ENCODE measurements at regions not wholly inside any gene's neighbourhood (a gene's known extent, or its start where the extent isn't known, plus 50 kb on each side); places are given as distances from the start of the nearest gene placed in this dataset.

DNA sequence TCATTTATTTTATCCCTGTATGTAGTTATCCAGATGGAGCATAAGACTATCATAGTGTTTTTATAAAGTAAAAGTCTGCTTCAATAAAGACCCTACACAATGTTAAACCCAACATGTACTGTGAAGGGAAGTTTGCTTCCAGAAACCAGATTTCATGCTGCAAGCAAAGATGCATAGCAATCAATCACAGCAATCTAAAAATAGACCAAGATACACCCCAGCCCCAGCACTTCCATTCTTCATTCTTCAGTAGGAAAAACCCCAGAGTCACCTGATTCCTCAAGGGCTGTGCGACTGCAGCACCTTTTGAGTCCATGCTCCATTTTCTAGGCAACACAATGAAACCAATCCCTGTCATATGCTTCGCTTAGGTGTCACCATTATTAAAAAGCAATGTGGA is 66.9 kb upstream of the PDE1C start:
- TF ChIP-seq REST (IDR thresholded peaks at IDR 0.05; ENCODE audit: low read depth, low read length) (no peak), RXRA (IDR thresholded peaks at IDR 0.05; ENCODE audit: borderline replicate concordance, low read depth) (no peak), RFX5 (IDR thresholded peaks at IDR 0.05; ENCODE audit: low read length) (no peak), CHD2 (IDR thresholded peaks at IDR 0.05; ENCODE audit: low read length, partially characterized antibody) (no peak), GABPA (IDR thresholded peaks at IDR 0.05; ENCODE audit: low read depth) (no peak), EZH2phosphoT487 (IDR thresholded peaks at IDR 0.05; ENCODE audit: borderline replicate concordance, low read depth) (no peak), RCOR1 (IDR thresholded peaks at IDR 0.05; ENCODE audit: low read length) (no peak), SMC3 (IDR thresholded peaks at IDR 0.05; ENCODE audit: low read depth, low read length) (no peak), USF1 (IDR thresholded peaks at IDR 0.05; ENCODE audit: borderline replicate concordance, low read depth) (no peak), YY1 (IDR thresholded peaks at IDR 0.05; ENCODE audit: low read depth) (no peak)
- TF ChIP-seq, protein P1, sequence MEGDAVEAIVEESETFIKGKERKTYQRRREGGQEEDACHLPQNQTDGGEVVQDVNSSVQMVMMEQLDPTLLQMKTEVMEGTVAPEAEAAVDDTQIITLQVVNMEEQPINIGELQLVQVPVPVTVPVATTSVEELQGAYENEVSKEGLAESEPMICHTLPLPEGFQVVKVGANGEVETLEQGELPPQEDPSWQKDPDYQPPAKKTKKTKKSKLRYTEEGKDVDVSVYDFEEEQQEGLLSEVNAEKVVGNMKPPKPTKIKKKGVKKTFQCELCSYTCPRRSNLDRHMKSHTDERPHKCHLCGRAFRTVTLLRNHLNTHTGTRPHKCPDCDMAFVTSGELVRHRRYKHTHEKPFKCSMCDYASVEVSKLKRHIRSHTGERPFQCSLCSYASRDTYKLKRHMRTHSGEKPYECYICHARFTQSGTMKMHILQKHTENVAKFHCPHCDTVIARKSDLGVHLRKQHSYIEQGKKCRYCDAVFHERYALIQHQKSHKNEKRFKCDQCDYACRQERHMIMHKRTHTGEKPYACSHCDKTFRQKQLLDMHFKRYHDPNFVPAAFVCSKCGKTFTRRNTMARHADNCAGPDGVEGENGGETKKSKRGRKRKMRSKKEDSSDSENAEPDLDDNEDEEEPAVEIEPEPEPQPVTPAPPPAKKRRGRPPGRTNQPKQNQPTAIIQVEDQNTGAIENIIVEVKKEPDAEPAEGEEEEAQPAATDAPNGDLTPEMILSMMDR (IDR thresholded peaks at IDR 0.05), result no peak
- TF ChIP-seq, protein P2, sequence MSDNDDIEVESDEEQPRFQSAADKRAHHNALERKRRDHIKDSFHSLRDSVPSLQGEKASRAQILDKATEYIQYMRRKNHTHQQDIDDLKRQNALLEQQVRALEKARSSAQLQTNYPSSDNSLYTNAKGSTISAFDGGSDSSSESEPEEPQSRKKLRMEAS (IDR thresholded peaks at IDR 0.05; ENCODE audit: low read depth), result no peak

Measured in SK-N-SH (cell line).